NCI-H2227 (cell line): ENCODE measurements at regions not wholly inside any gene's neighbourhood (a gene's known extent, or its start where the extent isn't known, plus 50 kb on each side); places are given as distances from the start of the nearest gene placed in this dataset.

ENCODE experiments used
- DNase-seq: peaks from one replicate; lab custom pipeline; 2025; ENCODE audit not compliant: unreplicated experiment; lab: John Stamatoyannopoulos, UW

GRCh38 chr18:67241299-67241698 lies 275.2 kb downstream of the DSEL start:
- no peak for DNase-seq

GRCh38 chr18:67239826-67240225 lies 276.7 kb downstream of the DSEL start:
- no peak for DNase-seq

GRCh38 chr18:67232991-67233390 lies 283.5 kb downstream of the DSEL start:
- DNase-seq, result no peak

- no peak for DNase-seq
Measured at GRCh38 chr18:67232406-67232805, 284.1 kb downstream of the DSEL start.

- DNase-seq, result no peak
Measured at GRCh38 chr18:67222887-67223286, 293.6 kb downstream of the DSEL start.

GRCh38 chr18:67219821-67220220 lies 296.7 kb downstream of the DSEL start:
- no peak for DNase-seq

GRCh38 chr18:67218556-67218955 lies 298.0 kb downstream of the DSEL start:
- no peak for DNase-seq

- DNase-seq, result peak; percentile 72
Measured at GRCh38 chr18:67217551-67218166, 298.9 kb downstream of the DSEL start.

GRCh38 chr18:67216846-67217245 lies 299.7 kb downstream of the DSEL start:
- no peak for DNase-seq

- DNase-seq, result no peak
Measured at GRCh38 chr18:67215686-67216085, 300.8 kb downstream of the DSEL start.

GRCh38 chr18:67211646-67212045 lies 304.9 kb downstream of the DSEL start:
- DNase-seq, result no peak

GRCh38 chr18:67200665-67201064 lies 315.9 kb downstream of the DSEL start:
- no peak for DNase-seq

GRCh38 chr18:67199993-67200617 lies 316.4 kb downstream of the DSEL start:
- DNase-seq, result peak; percentile 69

GRCh38 chr18:67194886-67195285 lies 321.6 kb downstream of the DSEL start:
- no peak for DNase-seq

GRCh38 chr18:67192535-67192934 lies 324.0 kb downstream of the DSEL start:
- no peak for DNase-seq

GRCh38 chr18:67183398-67183797 lies 333.1 kb downstream of the DSEL start:
- peak; percentile 36 for DNase-seq

GRCh38 chr18:67179726-67180125 lies 336.8 kb downstream of the DSEL start:
- no peak for DNase-seq

- no peak for DNase-seq
Measured at GRCh38 chr18:67159662-67160061, 356.9 kb downstream of the DSEL start.

GRCh38 chr18:67154979-67155378 lies 361.5 kb downstream of the DSEL start:
- DNase-seq, result no peak

GRCh38 chr18:67151366-67151765 lies 365.2 kb downstream of the DSEL start:
- no peak for DNase-seq

GRCh38 chr18:67145586-67146292 lies 370.8 kb downstream of the DSEL start:
- DNase-seq, result no peak

GRCh38 chr18:67144329-67144728 lies 372.2 kb downstream of the DSEL start:
- DNase-seq, result peak; percentile 2
